Psoas muscle (tissue), 7 donors: ENCODE measurements at regions not wholly inside any gene's neighbourhood (a gene's known extent, or its start where the extent isn't known, plus 50 kb on each side); places are given as distances from the start of the nearest gene placed in this dataset.

Source experiments
- ATAC-seq, 4 donors: fragments of 200-7000 bp; cut with Tn5 transposase; one replicate each; pipeline ENCODE4 v1.9.1; 2020; ENCODE audit warnings: moderate library complexity in 3 of 4, mild to moderate bottlenecking in 2 of 4
- DNase-seq, 2 donors: peaks; one replicate each; pipeline ENCODE4 v3.0.0-alpha.2; 2020
- H3K27ac ChIP-seq: fragments of 200-600 bp; one replicate; pipeline ENCODE4 v1.8.0; 2022
- H3K27me3 ChIP-seq, 3 donors: fragments of 200-600 bp in 1 of 3; one replicate each; pipeline versions ENCODE4 v1.6.1 to v1.8.0; 2013 to 2022; ENCODE audit warnings: low read length in 2 of 3, mild to moderate bottlenecking in 2 of 3, moderate library complexity in 1 of 3; ENCODE audit not compliant: insufficient read depth in 3 of 3
- H3K36me3 ChIP-seq, 2 donors: fragments of 200-600 bp in 1 of 2; one replicate each; pipeline versions ENCODE4 v1.6.1 to v1.8.0; 2013 to 2022; ENCODE audit warnings: low read depth in 1 of 2, mild to moderate bottlenecking in 1 of 2, moderate library complexity in 1 of 2; ENCODE audit not compliant: insufficient read depth in 1 of 2
- H3K4me1 ChIP-seq: fragments of 200-600 bp; one replicate; pipeline ENCODE4 v1.8.0; 2022
- H3K4me3 ChIP-seq: fragments of 200-600 bp; one replicate; pipeline ENCODE4 v1.8.0; 2022; ENCODE audit warnings: mild to moderate bottlenecking
- H3K9me3 ChIP-seq: fragments of 200-600 bp; one replicate; pipeline ENCODE4 v1.8.0; 2022
- CTCF ChIP-seq: fragments of 200-600 bp; IDR thresholded peaks from one replicate; pipeline ENCODE4 v1.8.0; 2022; ENCODE audit warnings: antibody characterized with exemption
- WGBS, 3 donors: extraction: QIAGEN DNeasy Blood & Tissue Kit; methylation state at CpG; one replicate each; pipeline versions ENCODE4 v1.1.6 to v1.1.7; 2013; 5-methylcytosine and 5-hydroxymethylcytosine counted together
- intact Hi-C, 2 donors: fragments of 100-400 bp; cut with DNase I; formaldehyde crosslinking; loops; one replicate each; pipeline versions ENCODE4 v1.11.0 to v1.14.2; 2022
- donor health status: healthy with polysubstance abuse.
- donor health status: DM: no; HTN: no; CAD: no; lungs with moderate emphysema.
- donor health status: Bipolar disorder and iron deficiency.
- donor health status: healthy.
- donor health status: DM: yes; HTN: yes; CAD: no.
- donor health status: DM: no; HTN: no; CAD: no.
- donor health status: DM: yes; HTN: yes; CAD: no.

GRCh38 chr2:184338771-184339170, 259.6 kb upstream of the ZNF804A start:
- intact Hi-C loops = no loop called here
- TF ChIP-seq CTCF = no peak

GRCh38 chr2:184339966-184340365, 258.4 kb upstream of the ZNF804A start:
- Histone ChIP-seq H3K27ac (no peak overlapping the region), H3K9me3 (no peaks in the 10 kb centered on the region), H3K36me3 (no peaks in the 10 kb centered on the region), H3K27me3 (no peaks in the 10 kb centered on the region), H3K4me1 (no peaks in the 10 kb centered on the region), H3K4me3 (no peak overlapping the region)
- TF ChIP-seq CTCF = no peak
- intact Hi-C loops = no loop called here
- DNase-seq = no peak
- WGBS, 3 donors = 50 to 65% (median 56%) methylated on average over 1 of the region's 1 CpG
- ATAC-seq = no peak

More at GRCh38 chr2:184338771-184339170, 259.6 kb upstream of the ZNF804A start:
- ATAC-seq = no peak
- Histone ChIP-seq H3K9me3 (no peaks in the 10 kb centered on the region), H3K4me3 (no peak overlapping the region), H3K36me3 (no peaks in the 10 kb centered on the region), H3K4me1 (no peaks in the 10 kb centered on the region), H3K27ac (no peak overlapping the region), H3K27me3 (no peaks in the 10 kb centered on the region)
- no peak for DNase-seq
- 18 to 28% (median 24%) methylated on average over 3 of the region's 3 CpGs for WGBS, 3 donors

- H3K4me3 ChIP-seq = no peak overlapping the region
- no peak for DNase-seq
- intact Hi-C loops = no loop called here
- H3K27me3 ChIP-seq = no peaks in the 10 kb centered on the region
- H3K9me3 ChIP-seq = no peaks in the 10 kb centered on the region
- no peak overlapping the region for H3K27ac ChIP-seq
- H3K4me1 ChIP-seq = no peaks in the 10 kb centered on the region
- ATAC-seq = no peak
- H3K36me3 ChIP-seq = no peaks in the 10 kb centered on the region
- no peak for TF ChIP-seq CTCF
- 78 to 84% (median 81%) methylated on average over 2 of the region's 2 CpGs for WGBS, 3 donors
These were observed 251.9 kb upstream of the ZNF804A start for GRCh38 chr2:184346338-184346862.

GRCh38 chr2:184351126-184351525, 247.2 kb upstream of the ZNF804A start:
- no peak overlapping the region for H3K4me3 ChIP-seq
- WGBS, 3 donors = 59 to 66% (median 61%) methylated on average over 1 of the region's 1 CpG
- no peak overlapping the region for H3K27ac ChIP-seq
- DNase-seq = no peak
- no peaks in the 10 kb centered on the region for H3K4me1 ChIP-seq
- no peak for TF ChIP-seq CTCF
- intact Hi-C loops = no loop called here
- no peaks in the 10 kb centered on the region for H3K36me3 ChIP-seq
- H3K27me3 ChIP-seq = no peaks in the 10 kb centered on the region
- no peak for ATAC-seq
- H3K9me3 ChIP-seq = no peaks in the 10 kb centered on the region

- no peak for TF ChIP-seq CTCF
- H3K9me3 ChIP-seq = no peaks in the 10 kb centered on the region
- WGBS, 3 donors = 50 to 60% (median 59%) methylated on average over 3 of the region's 3 CpGs
These were observed 241.3 kb upstream of the ZNF804A start for GRCh38 chr2:184357033-184357432.

More at GRCh38 chr2:184357033-184357432, 241.3 kb upstream of the ZNF804A start:
- H3K36me3 ChIP-seq = no peaks in the 10 kb centered on the region
- H3K4me3 ChIP-seq = no peak overlapping the region
- intact Hi-C loops = no loop called here
- ATAC-seq (no peak), DNase-seq (no peak)
- H3K27ac ChIP-seq = no peak overlapping the region
- H3K4me1 ChIP-seq = no peaks in the 10 kb centered on the region
- no peaks in the 10 kb centered on the region for H3K27me3 ChIP-seq
